Heart right ventricle (tissue), 16 donors: ENCODE measurements at regions not wholly inside any gene's neighbourhood (a gene's known extent, or its start where the extent isn't known, plus 50 kb on each side); places are given as distances from the start of the nearest gene placed in this dataset.

Experiments used
- ATAC-seq, 8 donors: fragments of 200-7000 bp; cut with Tn5 transposase; one replicate each; pipeline ENCODE4 v1.9.1; 2020; ENCODE audit warnings: mild to moderate bottlenecking in 8 of 8, moderate library complexity in 8 of 8, moderate number of reproducible peaks in 1 of 8
- DNase-seq, 2 donors: peaks; one replicate each; pipeline ENCODE4 v3.0.0-alpha.2; 2020
- H3K27ac ChIP-seq, 10 donors: fragments of 200-600 bp; sonication (generic) in 2 of 10; one replicate each; pipeline versions ENCODE4 v1.5.0 to v1.8.0; 2020 to 2022; ENCODE audit warnings: mild to moderate bottlenecking in 3 of 10
- H3K27me3 ChIP-seq, 7 donors: fragments of 200-600 bp; one replicate each; pipeline ENCODE4 v1.8.0; 2021 to 2022; ENCODE audit warnings: mild to moderate bottlenecking in 2 of 7
- H3K36me3 ChIP-seq, 9 donors: fragments of 200-600 bp; sonication (generic) in 1 of 9; one replicate each; pipeline versions ENCODE4 v1.5.0 to v1.8.0; 2020 to 2022; ENCODE audit warnings: mild to moderate bottlenecking in 2 of 9
- H3K4me1 ChIP-seq, 9 donors: fragments of 200-600 bp; sonication (generic) in 1 of 9; one replicate each; pipeline versions ENCODE4 v1.5.0 to v1.8.0; 2020 to 2022; ENCODE audit warnings: mild to moderate bottlenecking in 4 of 9
- H3K4me3 ChIP-seq, 10 donors: fragments of 200-600 bp; sonication (generic) in 2 of 10; one replicate each; pipeline versions ENCODE4 v1.5.0 to v1.8.0; 2020 to 2022; ENCODE audit warnings: mild to moderate bottlenecking in 7 of 10, moderate library complexity in 2 of 10
- H3K9me3 ChIP-seq, 11 donors: fragments of 200-600 bp in 10 of 11; sonication (generic) in 2 of 11; one replicate each; pipeline versions ENCODE4 v1.5.0 to v1.8.0; 2013 to 2022; ENCODE audit warnings: mild to moderate bottlenecking in 2 of 11, control low read depth in 1 of 11, moderate library complexity in 1 of 11
- WGBS, 2 donors: extraction: QIAGEN DNeasy Blood & Tissue Kit; methylation state at CpG; one replicate each; pipeline ENCODE4 v1.1.7; 2013; ENCODE audit warnings: inconsistent platforms in 1 of 2; 5-methylcytosine and 5-hydroxymethylcytosine counted together
- intact Hi-C, 10 donors: fragments of 100-400 bp; cut with DNase I; formaldehyde crosslinking; loops; one replicate each; pipeline versions ENCODE4 v1.11.1 to v1.14.2; 2022
- TF ChIP-seq, protein P1 (sequence below), 9 donors: fragments of 200-600 bp; sonication (generic) in 2 of 9; IDR thresholded peaks; one replicate each; pipeline versions ENCODE4 v1.5.0 to v1.8.0; 2021 to 2022; ENCODE audit warnings: antibody characterized with exemption in 9 of 9, mild to moderate bottlenecking in 5 of 9, moderate library complexity in 1 of 9
- donor health status: Arrhythmogenic right ventricular cardiomyopathy.
- donor health status: ischemic (EF 13 %, LVEDD 7.1; RV severe dilation, severe dysfunction).
- donor health status: healthy with polysubstance abuse.
- donor health status: DM: no; HTN: yes; CAD: no.
- donor health status: DM: no; HTN: no; CAD: no.
- donor health status: ischemic (EF 25% LVEDD 6.9; RV normal size, moderate dysfunction).
- donor health status: ischemic (EF 25% LVEDD 5.7; RV mildly dilated, moderate dysfunction).
- donor health status: healthy.
- donor health status: DM: yes; HTN: yes; CAD: no.
- donor health status: Ischemic cardiomyopathy.
- donor health status: ischemic (EF 35%, LVEDD 5.7; RV mildly dilated, moderate dysfunction).
- donor health status: nonischemic (EF 11% LVEDD 7.7; RV severe dilation, severe dysfunction).
- donor health status: DM: yes; HTN: yes; CAD: no.
- donor health status: PGD.
- donor health status: ischemic (EF 29% LVEDD 5.4; RV normal size, mild dysfunction).
- donor health status: nonischemic (EF 23%, LVEDD 6.1; RV moderate dilation, normal function).

DNA sequence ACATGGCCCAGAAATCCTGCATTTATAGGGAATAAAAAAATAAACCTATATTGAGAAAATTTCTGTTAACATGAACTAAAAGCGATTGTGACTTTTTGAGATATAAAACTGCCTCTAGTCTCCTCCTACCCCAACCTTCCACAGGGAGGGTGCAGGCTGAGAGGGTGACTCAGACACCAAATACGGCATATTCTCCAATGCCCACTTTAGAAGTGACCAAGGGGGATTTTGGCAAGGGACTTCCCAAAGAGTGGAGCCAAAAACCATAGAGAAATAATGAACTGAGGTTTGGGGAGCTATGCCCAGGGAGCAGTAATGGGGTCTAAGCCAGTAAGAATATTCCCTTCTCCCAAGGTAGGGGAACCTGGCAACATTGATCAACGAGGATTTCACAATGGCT is 124.9 kb upstream of the ZC3H12C start:
- ATAC-seq (no peak), DNase-seq (no peak)
- WGBS, 2 donors = 92 to 95% methylated on average over 3 of the region's 3 CpGs
- no peaks in the 10 kb centered on the region for H3K27me3 ChIP-seq
- TF ChIP-seq, protein P1, sequence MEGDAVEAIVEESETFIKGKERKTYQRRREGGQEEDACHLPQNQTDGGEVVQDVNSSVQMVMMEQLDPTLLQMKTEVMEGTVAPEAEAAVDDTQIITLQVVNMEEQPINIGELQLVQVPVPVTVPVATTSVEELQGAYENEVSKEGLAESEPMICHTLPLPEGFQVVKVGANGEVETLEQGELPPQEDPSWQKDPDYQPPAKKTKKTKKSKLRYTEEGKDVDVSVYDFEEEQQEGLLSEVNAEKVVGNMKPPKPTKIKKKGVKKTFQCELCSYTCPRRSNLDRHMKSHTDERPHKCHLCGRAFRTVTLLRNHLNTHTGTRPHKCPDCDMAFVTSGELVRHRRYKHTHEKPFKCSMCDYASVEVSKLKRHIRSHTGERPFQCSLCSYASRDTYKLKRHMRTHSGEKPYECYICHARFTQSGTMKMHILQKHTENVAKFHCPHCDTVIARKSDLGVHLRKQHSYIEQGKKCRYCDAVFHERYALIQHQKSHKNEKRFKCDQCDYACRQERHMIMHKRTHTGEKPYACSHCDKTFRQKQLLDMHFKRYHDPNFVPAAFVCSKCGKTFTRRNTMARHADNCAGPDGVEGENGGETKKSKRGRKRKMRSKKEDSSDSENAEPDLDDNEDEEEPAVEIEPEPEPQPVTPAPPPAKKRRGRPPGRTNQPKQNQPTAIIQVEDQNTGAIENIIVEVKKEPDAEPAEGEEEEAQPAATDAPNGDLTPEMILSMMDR (IDR thresholded peaks at IDR 0.05) = no peak
- intact Hi-C loops = loop anchor here in 1 of 10 donors (10.0 kb wide), 1 partner anchor 117 kb away; no protein-coding TSS in a partner anchor
- no peak overlapping the region for H3K4me3 ChIP-seq
- H3K4me1 ChIP-seq = peaks cover 0 to 32% (median 25%) of the 10 kb centered on the region in 9 donors
- no peak overlapping the region for H3K27ac ChIP-seq
- H3K9me3 ChIP-seq = no peaks in the 10 kb centered on the region
- no peaks in the 10 kb centered on the region for H3K36me3 ChIP-seq

DNA sequence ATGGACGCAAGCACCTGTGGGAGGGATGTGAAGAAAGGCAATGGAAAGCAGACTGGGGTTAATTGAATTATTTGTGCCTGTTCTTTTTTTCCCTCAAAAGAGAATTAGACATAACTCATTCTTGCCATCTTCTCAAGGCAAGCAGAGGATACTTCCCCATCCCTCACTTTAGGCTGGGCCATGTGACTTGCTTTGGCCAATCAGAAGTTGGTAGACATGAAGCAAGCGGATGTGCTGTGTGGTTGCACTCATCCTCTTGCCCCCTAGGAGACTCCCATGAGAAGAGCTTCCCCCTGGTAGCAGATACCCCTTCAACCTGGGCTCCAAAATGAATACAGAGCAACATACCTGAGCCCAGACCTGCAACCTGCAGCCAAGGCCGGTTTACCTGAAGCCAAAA is 124.4 kb upstream of the ZC3H12C start:
- Histone ChIP-seq H3K36me3 (no peaks in the 10 kb centered on the region), H3K27ac (no peak overlapping the region), H3K9me3 (no peaks in the 10 kb centered on the region), H3K4me1 (peaks cover 0 to 35% (median 25%) of the 10 kb centered on the region in 9 donors), H3K4me3 (no peak overlapping the region), H3K27me3 (no peaks in the 10 kb centered on the region)
- TF ChIP-seq, protein P1 (IDR thresholded peaks at IDR 0.05) = no peak
- intact Hi-C loops = loop anchor here in 1 of 10 donors (10.0 kb wide), 1 partner anchor 116 kb away; no protein-coding TSS in a partner anchor
- no peak for DNase-seq
- no peak for ATAC-seq
- 98 to 100% methylated on average over 3 of the region's 3 CpGs for WGBS, 2 donors

DNA sequence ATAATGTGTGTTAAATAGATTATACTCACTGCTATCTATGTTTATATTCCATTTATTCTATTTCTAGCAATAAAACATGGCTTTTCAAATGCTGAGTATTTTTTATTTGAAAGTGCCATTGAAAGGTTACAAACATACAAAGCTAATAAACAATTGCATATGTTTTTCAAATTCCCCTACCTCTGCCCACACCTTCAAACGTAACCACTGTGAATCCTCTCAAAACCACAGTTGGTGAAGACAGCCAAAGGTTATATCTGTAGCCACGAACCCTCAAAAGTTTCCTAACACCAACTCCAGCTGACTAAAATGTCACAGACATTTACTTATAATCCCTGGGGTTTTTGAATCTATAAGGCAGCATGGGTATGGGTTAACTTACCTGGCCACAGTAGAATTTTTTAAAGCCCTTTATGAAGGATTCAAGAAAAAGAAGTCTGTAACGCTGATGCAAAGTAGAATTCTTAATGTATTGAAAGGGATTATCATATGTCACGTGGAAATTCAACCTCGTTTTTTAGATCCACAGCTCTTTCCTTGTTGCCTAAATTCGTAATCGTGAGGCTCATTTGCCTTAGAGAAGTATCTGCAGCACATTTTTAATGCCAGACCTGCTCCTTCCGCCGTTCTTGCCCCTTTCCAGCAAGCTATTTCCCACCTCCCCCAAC is 122.5 kb upstream of the ZC3H12C start:
- Histone ChIP-seq H3K4me3 (no peak overlapping the region), H3K27me3 (no peaks in the 10 kb centered on the region), H3K9me3 (no peaks in the 10 kb centered on the region), H3K27ac (peak overlapping the region in 4 of 10 donors; percentile 13 to 42 (median 35)), H3K36me3 (no peaks in the 10 kb centered on the region), H3K4me1 (peaks cover 0 to 35% (median 25%) of the 10 kb centered on the region in 9 donors)
- intact Hi-C loops = loop anchor here in 1 of 10 donors (10.0 kb wide), 1 partner anchor 124 kb away; the partner anchor contains the start of gene ZC3H12C
- TF ChIP-seq, protein P1 (IDR thresholded peaks at IDR 0.05) = no peak
- DNase-seq (no peak), ATAC-seq (no peak)
- 67 to 75% methylated on average over 9 of the region's 9 CpGs for WGBS, 2 donors

DNA sequence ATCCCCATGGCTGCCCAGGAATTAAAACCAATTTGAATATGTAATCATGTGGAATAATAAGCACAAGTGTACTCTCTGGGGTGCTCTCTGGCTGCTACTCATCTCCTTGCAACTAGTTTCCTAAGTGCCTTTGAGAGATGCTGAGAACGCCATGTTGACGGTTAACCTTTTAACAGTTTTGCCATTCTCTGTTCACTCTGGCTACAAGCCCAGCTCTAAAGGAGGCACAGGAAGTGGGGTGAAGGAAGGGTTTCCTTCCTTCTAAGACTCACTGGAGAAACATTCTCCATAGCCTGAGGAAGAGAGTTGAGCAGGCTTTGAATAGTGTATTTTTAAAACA is 122.0 kb upstream of the ZC3H12C start:
- Histone ChIP-seq H3K27me3 (no peaks in the 10 kb centered on the region), H3K4me1 (peaks cover 0 to 35% (median 25%) of the 10 kb centered on the region in 9 donors), H3K4me3 (no peak overlapping the region), H3K36me3 (no peaks in the 10 kb centered on the region), H3K9me3 (no peaks in the 10 kb centered on the region), H3K27ac (peak overlapping the region in 4 of 10 donors; percentile 13 to 42 (median 35))
- peak in 1 of 2 donors; percentile 13 for DNase-seq
- TF ChIP-seq, protein P1 (IDR thresholded peaks at IDR 0.05) = no peak
- WGBS, 2 donors = 28 to 43% methylated on average over 2 of the region's 2 CpGs
- peak; percentile 41 to 84 (median 69) for ATAC-seq
- intact Hi-C loops = loop anchor here in 1 of 10 donors (10.0 kb wide), 1 partner anchor 124 kb away; the partner anchor contains the start of gene ZC3H12C
